Astrocyte of the cerebellum (primary cell): ENCODE measurements at regions not wholly inside any gene's neighbourhood (a gene's known extent, or its start where the extent isn't known, plus 50 kb on each side); places are given as distances from the start of the nearest gene placed in this dataset.
A peak's percentile ranks its signal among the peaks of the same experiment; 100 is the strongest.

Source experiments
- DNase-seq: peaks from one replicate; pipeline ENCODE4 v3.0.0-alpha.2; 2011; ENCODE audit warnings: low read depth
- H3K4me3 ChIP-seq: 2 replicates; pipeline ENCODE4 v1.5.1; 2011; ENCODE audit warnings: mild to moderate bottlenecking, low read depth, low read length, moderate library complexity
- in situ Hi-C: cut with HindIII; loops from 2 replicates; pipeline ENCODE4 v1.10.0; 2017; ENCODE audit warnings: low sequenced_read_pairs
- TF ChIP-seq, protein P1 (sequence below): IDR thresholded peaks from 2 replicates; pipeline ENCODE4 v1.5.1; 2012; ENCODE audit warnings: low read length, low read depth, moderate library complexity, mild to moderate bottlenecking; ENCODE audit errors: missing control alignments

DNA sequence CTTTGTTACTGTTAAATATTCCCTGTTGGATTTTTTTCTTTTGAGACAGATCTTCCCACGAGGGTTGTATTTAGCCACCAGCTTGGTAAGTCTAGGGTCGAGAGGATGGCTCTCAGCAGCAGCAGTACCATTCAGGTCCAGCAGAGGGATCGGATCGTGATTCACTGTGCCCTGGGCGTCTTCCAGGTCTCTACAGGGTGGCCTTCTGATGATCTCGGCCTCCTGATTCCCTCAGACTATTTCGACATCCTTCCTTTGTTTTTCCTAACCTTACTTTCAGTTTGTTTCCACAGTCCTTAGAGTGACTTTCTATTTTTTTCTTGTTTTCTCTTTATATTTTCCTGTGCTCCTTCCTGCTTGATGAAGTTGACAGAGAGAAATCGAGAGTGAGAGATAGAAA lies 1436.9 kb downstream of the UQCRFS1 start:
- in situ Hi-C loops = no loop called here
- no peak overlapping the region for H3K4me3 ChIP-seq
- DNase-seq = no peak
- TF ChIP-seq, protein P1, sequence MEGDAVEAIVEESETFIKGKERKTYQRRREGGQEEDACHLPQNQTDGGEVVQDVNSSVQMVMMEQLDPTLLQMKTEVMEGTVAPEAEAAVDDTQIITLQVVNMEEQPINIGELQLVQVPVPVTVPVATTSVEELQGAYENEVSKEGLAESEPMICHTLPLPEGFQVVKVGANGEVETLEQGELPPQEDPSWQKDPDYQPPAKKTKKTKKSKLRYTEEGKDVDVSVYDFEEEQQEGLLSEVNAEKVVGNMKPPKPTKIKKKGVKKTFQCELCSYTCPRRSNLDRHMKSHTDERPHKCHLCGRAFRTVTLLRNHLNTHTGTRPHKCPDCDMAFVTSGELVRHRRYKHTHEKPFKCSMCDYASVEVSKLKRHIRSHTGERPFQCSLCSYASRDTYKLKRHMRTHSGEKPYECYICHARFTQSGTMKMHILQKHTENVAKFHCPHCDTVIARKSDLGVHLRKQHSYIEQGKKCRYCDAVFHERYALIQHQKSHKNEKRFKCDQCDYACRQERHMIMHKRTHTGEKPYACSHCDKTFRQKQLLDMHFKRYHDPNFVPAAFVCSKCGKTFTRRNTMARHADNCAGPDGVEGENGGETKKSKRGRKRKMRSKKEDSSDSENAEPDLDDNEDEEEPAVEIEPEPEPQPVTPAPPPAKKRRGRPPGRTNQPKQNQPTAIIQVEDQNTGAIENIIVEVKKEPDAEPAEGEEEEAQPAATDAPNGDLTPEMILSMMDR = peak; percentile 42

DNA sequence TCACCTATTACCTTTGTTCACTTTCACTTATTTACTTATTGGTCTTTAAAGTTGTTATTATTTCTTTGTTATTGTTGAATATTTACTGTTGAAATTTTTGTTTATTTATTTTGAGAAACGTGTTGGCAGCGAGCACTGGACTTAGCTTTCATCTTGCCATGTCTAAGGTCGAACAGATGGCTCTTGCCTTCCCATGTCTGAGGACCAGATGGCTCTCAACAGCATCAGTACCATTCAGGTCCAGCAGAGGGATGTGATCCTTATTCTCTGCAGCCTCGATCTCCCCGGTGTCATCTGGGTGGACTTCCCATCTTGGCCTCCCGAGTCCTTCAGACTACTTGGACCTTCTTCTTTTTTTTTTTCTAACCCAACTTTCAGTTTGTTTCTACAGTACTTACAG lies 1437.6 kb downstream of the UQCRFS1 start:
- in situ Hi-C loops = no loop called here
- H3K4me3 ChIP-seq = no peak overlapping the region
- TF ChIP-seq, protein P1 = no peak
- DNase-seq = no peak

DNA sequence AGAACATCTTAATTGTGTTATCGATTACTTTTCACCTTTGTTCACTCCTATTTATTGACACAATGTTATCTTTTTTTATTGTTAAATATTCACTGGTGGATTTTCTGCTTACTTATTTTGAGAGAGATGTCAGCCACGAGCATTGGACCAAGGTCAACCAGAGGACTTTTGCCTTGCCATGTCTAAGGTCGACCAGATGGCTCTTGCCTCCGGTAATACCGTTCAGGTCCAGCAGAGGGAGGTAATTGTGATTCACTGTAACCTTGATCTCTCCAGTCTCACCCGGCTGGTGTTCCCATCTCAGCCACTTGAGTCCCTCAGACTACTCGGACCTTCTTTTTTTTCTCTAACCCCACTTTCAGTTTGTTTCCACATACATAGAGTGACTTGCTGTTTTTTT lies 1438.1 kb downstream of the UQCRFS1 start:
- no peak for DNase-seq
- in situ Hi-C loops = no loop called here
- no peak overlapping the region for H3K4me3 ChIP-seq
- TF ChIP-seq, protein P1 = peak; percentile 26

DNA sequence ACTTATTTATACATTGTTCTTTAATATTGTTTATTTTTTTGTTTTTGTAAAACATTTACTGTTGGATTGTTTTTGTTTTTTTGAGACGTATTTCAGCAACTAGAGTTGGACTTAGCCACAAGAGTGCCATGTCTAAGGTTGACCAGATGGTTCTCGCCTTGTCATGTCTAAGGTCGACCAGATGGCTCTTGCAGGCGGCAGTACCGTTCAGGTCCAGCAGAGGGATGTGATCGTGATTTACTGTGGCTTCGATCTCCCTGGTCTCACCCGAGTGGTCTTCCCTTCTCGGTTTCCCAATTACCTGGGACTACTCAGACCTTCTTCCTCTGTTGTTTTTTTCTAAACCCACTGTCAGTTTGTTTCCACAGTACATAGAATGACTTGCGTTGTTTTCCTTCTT lies 1438.6 kb downstream of the UQCRFS1 start:
- no peak for DNase-seq
- no peak overlapping the region for H3K4me3 ChIP-seq
- TF ChIP-seq, protein P1 = peak; percentile 41
- in situ Hi-C loops = no loop called here

DNA sequence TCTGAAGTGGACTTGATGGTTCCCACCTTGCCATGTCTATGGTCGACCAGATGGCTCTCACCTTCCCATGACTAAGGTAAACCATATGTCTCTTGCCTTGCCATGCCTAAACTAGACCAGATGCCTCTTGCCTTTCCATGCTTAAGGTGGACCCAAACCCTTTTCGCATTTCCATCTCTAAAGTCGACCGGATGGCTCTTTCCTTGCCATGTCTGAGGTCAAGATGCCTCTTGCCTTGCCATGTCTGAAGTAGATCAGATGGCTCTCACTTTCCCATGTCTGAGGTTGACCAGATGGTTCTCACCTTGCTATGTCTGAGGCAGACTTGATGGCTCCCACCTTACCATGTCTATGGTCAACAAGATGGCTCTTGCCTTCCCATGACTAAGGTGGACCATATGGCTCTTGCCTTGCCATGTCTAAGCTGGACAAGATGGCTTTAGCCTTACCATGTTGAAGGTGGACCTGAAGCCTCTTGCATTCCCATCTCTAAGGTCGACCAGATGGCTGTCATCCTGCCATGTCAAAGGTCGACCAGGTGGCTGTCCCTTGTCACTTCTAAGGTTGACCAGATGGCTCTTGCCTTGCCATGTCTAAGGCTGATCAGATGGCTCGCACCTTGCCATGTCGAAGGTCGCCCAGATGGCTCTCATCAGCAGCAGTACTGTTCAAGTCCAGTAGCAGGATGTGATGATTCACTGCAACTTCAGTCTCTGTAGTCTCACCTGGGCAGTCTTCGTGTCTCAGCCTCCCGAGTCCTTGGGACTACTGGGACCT lies 1439.4 kb downstream of the UQCRFS1 start:
- TF ChIP-seq, protein P1 = no peak
- DNase-seq = no peak
- in situ Hi-C loops = no loop called here
- H3K4me3 ChIP-seq = no peak overlapping the region

DNA sequence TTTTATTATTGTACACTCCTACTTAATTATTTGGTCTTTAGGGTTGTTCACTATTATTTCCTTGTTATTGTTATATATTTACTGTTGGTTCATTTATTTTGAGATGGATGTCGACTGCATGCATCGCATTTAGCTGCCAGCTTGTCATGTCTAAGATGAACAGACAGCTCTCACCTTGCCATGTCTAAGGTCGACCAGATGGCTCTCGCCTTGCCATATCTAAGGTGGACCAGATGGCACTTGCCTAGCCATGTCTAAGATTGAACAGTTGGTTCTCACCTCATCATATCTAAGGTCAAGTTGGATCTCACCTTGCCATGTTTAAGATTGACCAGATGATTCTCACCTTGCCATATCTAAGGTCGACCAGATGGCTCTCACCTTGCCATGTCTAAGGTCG lies 1440.9 kb downstream of the UQCRFS1 start:
- TF ChIP-seq, protein P1 = no peak
- no peak overlapping the region for H3K4me3 ChIP-seq
- DNase-seq = no peak
- in situ Hi-C loops = no loop called here
